NCI-H1105 (cell line): ENCODE measurements at regions not wholly inside any gene's neighbourhood (a gene's known extent, or its start where the extent isn't known, plus 50 kb on each side); places are given as distances from the start of the nearest gene placed in this dataset.

Source experiments
- DNase-seq: peaks from one replicate; lab custom pipeline; 2025; lab: John Stamatoyannopoulos, UW

DNA sequence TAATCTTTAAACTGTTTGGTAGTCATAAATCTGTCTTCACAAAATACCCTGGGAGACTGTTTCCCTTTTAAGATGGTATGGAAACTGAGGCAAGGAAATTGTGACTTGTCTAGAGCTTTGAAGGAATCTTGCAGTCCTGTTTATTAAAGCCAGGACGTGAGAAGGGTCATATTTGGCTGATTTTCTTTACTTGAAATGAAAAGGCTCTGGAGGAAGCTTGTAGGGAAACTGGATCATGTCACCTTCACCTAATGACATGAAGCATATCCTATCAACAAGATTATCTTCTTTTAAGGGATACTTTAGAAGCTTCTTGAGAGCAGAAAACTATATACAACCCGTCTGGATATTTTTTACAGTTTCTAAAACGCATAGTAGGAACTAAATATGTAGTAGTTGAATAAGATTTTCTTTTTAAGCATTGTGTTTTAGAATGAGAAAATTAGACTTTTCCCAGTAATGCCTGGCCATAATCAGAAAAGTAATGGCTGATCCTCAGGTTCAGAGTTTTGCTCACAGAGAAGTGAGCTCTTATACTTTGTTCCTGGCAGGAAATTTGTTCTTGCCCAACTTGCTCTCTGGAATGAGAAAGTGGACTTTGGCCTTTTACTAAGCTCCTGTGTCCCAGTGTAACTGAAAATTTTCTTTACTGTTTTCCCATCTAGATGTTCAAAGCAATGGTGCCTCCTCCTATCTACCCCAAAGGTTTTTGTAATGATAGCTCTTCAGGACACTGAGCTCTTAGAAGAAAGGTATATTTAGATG is 136.8 kb upstream of the AFF2 start:
- no peak for DNase-seq

DNA sequence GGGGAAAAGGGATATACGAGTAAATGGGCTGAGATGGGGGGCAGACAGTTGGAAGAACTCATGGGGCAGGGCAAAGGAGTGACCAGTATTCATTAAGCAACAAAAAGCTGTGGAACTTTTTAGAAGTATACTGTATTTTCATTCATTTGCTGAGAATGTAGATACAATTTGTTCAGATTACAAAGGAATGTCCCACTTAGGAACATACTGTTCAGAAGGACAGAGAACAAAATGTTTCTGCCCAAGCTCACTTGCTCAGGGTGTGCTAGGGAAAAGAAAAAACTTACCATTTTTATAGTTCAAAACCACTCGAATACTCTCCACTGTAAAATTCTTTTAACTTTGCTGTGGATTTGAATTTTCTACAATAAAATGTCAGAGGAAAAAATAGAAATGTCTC is 135.2 kb upstream of the AFF2 start:
- no peak for DNase-seq

DNA sequence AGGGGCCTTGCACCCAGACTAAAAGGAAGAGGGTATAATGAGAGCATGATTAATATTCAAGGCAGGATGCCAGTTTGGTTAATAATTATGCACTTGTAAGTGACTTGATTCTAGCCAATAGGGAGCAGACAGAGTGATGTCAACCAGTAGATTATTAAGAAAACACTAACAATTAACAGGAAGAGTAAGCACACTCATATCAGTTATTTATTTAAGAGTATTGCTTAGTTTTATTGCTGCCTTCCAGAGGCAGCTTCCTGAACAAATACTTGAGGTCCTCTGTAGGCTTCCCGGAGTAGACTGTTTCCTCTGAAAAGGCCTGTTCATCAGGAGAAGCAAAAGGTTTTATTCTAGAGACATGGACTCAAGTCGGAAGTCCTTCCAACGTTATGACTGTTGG is 129.1 kb upstream of the AFF2 start:
- no peak for DNase-seq

DNA sequence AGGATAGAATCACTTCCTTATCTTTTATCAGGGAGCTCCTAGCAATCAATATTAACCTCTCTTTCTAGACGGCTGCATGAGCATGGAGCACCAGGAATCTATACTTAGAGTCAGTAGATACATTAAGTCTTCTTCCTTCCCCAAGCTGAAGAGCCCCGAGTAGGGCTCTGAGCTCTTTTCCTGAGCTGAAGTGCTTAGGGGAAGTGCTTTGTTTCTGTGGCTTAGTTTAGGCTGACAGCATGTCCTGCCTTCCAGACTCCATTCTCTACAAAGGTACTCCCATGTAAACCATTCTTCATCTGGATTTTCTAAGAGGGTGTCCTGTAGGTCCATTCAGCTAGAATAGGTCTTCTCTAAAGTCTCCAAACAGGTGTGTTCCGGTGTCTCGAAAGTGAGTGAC is 127.5 kb upstream of the AFF2 start:
- no peak for DNase-seq

DNA sequence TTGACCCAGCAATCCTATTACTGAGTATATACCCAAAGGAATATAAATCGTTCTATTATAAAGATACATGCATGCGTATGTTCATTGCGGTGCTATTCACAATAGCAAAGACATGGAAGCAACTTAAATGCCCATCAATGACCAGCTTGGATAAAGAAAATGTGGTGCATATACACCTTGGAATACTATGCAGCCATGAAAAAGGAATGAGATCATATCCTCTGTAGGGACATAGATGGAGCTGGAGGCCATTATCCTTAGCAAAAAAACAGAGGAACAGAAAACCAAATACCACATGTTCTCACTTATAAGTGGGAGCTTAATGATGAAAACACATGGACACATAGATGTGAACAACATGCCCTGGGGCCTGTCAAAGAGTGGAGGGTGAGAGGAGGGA is 124.1 kb upstream of the AFF2 start:
- DNase-seq: no peak

DNA sequence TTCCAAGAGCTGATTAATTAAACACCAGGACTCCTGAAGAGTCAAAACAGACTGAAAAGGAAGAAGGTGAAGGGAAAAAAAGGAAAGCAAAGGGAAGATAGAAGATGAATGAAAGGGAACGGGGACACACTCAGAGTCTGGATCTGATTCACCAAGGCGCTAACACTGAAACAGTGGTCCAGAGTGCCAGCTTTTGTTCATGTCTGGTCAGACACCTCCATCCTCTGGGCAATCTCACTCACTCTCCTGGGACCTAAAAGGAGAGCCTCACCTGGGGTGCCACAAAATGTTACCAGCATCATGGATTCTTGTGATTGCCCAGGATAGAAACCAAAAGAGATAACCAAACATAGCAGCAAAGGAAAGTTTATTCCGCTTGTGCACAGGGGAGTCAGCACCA is 120.3 kb upstream of the AFF2 start:
- DNase-seq: no peak

DNA sequence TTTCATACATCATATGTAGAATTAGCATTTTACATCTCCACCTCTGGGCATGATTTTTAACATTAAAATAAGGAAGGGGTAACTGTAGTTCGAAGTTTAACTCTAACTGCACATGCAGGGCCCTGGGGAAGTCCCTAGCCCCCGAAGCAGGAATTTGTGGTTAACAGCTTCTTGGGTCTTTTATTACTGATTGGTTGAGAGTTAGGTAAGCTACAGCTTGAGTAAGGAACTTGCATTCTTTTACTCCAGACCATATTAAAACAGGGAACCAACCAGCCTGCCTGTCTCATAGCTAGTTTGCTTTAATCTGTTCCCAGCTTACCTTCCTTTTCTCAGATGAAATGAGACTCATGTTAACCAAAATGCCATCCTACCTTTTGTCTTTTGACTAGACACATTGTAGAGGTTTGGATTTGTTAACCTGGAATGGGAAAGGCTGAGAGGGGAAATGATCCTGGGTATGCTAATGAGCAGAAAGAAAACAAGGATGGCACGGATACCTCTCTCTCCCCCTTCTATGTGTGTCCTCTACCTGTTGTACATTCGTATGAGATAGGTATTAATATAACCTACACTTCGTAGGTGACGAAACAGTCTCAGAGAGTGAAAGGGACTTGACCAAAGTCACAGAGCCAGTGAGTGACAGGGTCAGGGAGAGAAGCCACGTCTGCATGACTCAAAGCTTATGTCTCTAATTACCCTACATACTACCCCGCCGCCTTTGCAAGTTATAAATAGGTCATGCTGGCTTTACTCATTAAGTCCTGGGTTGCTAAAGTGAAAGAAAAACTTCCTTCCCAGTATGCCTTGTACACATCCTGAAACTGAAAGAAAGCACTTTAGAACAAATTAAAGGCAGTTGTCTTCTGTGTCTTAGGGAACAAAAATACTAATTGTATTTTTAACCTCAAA is 119.5 kb upstream of the AFF2 start:
- DNase-seq: no peak

DNA sequence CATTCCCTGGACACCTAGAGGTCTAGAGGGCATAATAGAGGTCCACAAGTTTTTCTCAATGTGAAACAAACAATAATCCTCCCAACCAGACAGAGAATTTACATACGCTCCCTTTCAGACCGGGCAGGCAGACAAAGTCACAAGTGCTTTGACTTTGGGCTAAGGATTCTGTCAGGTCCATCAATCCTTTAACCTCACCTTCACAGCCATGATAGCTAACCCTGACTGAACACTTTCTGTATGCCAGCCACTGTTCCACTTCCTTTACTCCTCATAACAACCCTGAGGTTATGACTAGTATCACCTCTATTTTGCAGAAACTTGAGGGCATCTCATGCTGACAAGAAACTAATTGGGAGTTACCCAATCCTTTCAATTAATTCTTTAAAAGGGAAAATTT is 118.8 kb upstream of the AFF2 start:
- DNase-seq: no peak

DNA sequence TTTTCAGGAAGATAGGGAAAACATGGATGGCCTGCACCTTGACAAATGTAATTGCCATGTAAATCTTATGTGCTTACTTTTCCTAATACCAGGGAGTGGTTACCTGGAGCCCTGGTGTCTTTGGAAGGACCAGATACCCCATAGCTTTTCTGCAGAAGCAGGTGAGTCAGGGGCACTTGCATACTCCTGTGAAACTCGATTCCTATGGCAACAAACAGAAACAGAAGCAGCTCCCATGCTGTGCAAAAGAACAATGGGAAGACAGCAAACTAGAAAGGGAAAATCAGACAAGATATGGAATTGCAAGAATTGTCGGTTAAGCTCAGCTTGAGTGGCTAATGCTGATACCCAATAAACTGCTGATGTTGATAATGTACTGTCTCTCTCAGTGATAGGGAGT is 117.4 kb upstream of the AFF2 start:
- DNase-seq: no peak

DNA sequence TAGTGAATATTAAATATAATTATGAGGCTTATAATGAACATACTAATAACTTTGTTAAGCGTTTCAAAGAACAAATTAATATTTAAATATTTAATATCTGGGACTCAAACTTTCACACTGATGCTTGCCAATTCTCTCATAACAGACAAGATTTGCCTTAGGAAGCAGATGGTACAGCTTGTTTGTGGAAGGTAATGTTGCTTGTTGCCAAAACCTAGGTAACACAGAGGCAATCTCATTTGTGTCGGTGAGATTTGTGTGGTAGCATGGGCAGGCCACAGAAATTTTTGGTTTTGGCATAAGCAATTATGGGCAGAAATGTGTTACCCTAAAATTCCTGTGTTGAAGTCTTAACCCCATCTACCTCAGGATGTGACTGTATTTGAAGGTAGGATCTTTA is 114.9 kb upstream of the AFF2 start:
- no peak for DNase-seq

DNA sequence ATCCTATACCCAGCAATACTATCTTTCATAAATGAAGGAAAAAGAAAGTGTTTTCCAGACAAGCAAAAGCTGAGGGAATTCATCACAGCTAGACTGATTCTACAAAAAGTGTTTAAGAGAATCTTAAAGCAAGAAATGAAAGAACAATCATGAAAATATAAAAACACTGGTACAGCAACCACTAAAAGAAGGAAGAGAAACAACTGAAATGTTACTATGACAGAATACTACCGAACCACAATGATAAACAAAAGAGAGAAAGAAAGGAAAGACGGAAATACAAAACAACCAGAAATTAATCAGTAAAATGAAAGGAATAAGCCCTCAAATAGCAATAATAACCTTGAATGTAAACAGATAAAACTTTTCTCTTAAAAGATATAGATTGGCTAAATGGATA is 110.8 kb upstream of the AFF2 start:
- no peak for DNase-seq

DNA sequence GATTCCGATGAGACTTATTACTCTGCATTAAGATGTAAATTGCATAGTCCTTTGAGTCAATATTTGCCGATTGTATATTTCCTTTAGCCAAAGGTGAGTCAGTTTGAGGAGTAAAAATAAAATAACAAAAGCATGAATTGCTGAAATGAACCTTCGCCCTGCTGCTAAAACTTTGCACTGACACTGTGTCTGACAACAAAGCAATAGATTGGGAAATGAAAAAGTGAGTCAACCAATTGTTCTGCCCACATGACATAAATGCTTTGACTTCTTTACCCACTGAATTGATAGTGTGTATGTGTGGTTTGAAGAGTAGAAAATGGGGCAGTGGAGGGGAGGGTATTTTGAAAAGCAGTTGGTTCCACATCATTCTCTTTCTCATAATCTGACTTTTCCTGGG is 88.4 kb upstream of the AFF2 start:
- no peak for DNase-seq

DNA sequence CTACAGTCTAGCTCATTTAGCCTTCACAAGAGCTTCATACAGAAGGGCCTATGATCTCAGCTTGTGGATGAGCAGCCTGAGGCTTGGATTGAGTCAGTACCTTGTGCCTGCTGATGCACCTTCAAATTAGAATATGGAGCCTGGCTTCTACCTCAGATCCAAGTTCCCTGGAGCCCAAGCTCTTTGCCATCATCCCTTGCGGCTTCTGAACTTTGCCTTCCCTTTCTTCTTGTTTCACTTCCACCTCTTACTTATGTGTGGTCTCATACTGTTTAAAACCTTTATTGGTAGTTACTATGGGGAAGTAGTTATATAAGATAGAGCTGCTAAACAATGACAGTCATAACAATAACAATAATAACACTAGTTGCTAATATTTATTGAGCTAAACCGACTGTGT is 84.3 kb upstream of the AFF2 start:
- DNase-seq: no peak

DNA sequence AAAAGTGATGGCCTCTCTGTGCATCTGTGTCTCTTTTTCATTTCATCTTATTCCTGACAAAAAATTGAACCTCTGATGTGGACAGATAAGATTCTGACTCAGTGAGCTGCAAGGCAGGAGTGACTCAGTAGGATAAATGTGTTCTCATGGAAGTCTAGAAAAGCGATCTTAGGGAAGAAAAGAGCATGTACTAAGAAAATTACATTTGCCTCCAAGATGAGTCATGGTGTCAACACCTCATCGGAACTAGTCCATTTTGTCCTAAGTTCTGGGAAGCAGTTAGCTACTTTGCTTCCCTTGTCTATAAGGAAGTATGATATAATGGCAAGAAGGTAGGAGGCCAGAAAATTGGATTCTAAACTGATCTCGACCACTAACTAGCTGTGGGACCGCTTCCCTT is 83.5 kb upstream of the AFF2 start:
- no peak for DNase-seq

DNA sequence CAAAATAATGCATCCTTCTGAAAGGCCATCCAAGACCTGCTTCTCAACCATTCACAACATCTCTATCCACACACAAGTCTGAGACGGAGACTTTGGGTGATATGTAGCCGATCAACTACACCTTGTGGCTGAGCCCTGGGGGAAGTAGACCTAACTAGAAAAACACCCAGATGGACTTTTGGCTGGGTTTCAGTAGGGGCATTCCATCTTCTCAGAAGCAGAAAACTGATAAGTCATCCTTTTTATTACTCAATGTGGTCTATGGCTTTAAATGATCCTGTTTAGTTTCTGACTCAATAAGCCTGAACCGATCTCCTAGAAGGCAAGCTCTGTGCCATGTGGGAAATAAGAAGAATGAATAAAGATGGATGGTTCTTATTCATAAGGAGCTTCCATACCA is 82.5 kb upstream of the AFF2 start:
- DNase-seq: no peak

DNA sequence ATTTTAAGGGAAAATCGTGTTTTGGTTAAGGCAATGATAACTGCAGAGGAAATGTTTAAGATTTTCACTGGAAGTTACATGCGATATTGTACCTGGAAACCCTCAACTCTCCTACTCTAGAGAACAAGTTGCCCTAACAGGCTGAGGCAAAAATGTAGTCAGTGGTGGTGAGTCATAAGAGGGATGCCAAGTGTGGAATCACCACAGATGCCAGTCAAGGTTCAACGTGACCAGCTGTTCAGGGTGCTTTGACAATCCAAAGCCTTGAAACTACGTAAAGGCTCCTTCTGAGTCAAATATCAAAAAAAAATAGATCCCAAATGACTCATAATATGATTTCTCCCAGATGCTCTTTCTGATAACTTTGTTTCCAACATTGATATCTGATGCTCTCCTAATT is 77.9 kb upstream of the AFF2 start:
- no peak for DNase-seq

DNA sequence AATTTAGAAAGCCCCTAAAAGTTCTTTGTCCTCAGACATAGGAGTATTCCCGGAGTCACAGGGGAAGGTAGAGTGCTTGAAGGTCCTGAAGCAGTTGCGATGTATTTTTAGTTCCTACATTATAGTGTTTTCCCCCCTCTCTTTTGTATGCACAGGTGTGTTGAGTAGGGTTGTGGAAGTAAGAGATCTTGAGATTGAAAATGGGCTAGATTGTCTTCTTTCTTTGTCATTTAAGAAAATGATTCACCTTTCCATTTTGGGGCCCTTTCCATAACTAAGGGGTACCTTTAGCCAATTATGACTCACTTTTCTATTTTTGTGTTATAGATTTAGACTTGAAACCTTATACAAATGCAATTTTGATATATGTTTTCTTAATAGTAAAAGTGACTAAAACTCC is 75.8 kb upstream of the AFF2 start:
- no peak for DNase-seq

DNA sequence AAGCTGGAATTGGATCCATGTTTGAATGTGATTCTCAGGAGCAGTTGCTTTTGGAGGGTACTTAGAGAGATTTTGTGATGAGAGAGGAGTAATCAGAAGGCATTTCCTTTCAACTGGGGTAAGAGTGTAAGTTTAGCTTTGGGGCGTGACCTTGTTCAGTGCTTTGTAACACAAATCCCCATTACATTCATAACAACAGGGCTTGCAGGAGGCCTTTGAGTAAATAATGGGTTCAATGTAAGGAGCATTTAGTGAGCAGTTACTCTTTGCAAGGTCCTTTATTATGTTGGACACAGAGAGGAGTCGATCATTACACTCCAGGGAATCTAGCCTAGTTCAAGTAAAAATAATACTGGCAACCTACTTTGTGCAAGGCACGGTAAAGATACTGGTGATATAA is 74.0 kb upstream of the AFF2 start:
- DNase-seq: no peak

DNA sequence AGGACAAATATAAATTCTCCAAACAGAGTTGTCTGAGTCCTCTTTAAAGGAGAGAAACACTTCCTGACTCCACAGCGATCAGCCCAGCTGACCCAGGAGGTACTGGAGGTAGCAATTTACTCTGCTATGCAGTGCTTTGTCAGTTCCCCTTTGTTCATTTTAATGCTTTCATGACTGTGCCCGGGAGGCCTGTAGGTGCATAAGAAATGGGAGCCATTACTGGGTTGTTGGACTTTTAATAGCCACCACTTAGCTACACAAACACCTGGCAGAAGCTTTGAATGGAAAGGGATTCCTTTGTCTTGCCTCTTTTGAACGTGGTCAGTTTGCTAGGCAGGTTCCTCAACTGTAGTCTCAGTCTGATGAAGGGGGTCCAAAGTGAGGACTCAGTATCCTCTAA is 59.0 kb upstream of the AFF2 start:
- DNase-seq: peak; percentile 63

DNA sequence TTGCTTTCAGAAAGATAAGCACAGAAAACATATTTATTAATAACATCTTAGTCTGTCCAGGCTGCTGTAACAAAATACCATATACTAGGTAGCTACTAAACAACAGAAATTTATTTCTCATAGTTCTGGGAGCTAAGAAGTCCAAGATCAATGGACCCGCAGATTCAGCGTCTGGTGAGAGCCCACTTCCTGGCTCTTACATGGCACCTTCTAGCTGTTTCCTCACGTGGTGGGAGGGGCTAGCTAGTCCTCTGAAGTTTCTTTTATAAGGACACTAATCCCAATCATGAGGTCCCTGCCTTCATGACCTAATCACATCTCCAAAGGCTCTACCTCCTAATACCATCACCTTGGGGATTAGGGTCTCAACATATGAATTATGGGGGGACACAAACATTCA is 57.2 kb upstream of the AFF2 start:
- DNase-seq: no peak

DNA sequence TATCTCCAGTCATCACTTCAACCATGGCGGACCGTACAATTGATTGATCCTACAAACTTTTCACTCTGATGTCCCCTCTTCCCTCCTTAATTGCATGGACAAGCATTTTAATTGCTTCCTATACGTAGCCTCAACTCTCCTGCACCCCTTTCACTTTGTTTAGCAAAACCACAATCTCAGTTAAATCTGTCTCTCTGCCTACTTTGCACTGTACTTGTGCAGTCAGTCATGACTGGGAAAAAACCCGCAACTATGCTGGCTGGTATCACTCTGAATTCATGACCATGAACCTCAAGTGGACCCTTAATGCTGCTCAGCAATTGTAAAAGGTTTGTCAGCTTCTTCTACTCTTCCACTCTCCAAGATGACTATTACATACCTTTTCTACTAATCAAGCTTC is 51.7 kb upstream of the AFF2 start:
- DNase-seq: no peak
